GM23338 (cell line): ENCODE measurements at regions not wholly inside any gene's neighbourhood (a gene's known extent, or its start where the extent isn't known, plus 50 kb on each side); places are given as distances from the start of the nearest gene placed in this dataset.

ENCODE experiments used
- ATAC-seq: fragments of 200-7000 bp; cut with Tn5 transposase; 3 replicates; pipeline ENCODE4 v1.9.1; 2020
- DNase-seq: peaks from one replicate; pipeline ENCODE4 v3.0.0-alpha.2; 2015; ENCODE audit warnings: low spot score
- H2AFZ ChIP-seq: fragments of 200-600 bp; sonication (generic); 2 replicates; pipeline ENCODE4 v1.8.0; 2016; ENCODE audit warnings: antibody characterized with exemption, mild to moderate bottlenecking, moderate library complexity
- H3F3A ChIP-seq: fragments of 200-600 bp; sonication (generic); replicated peaks from 2 replicates; pipeline ENCODE4 v1.8.0; 2017; ENCODE audit warnings: antibody characterized with exemption, mixed run types, low read depth
- H3K27ac ChIP-seq: fragments of 200-600 bp; sonication (generic); 2 replicates; pipeline ENCODE4 v1.6.1; 2016; ENCODE audit warnings: low read depth
- H3K27me3 ChIP-seq: fragments of 200-600 bp; sonication (generic); 2 replicates; pipeline ENCODE4 v1.8.0; 2016; ENCODE audit warnings: mild to moderate bottlenecking, mixed run types, moderate library complexity; ENCODE audit not compliant: insufficient read depth
- H3K36me3 ChIP-seq: fragments of 200-600 bp; sonication (generic); 2 replicates; pipeline ENCODE4 v1.8.0; 2016; ENCODE audit warnings: mild to moderate bottlenecking; ENCODE audit not compliant: insufficient read depth
- H3K4me1 ChIP-seq: fragments of 200-600 bp; sonication (generic); 2 replicates; pipeline ENCODE4 v1.8.0; 2016; ENCODE audit warnings: mild to moderate bottlenecking, moderate library complexity; ENCODE audit not compliant: insufficient read depth
- H3K4me2 ChIP-seq: fragments of 200-600 bp; sonication (generic); 2 replicates; pipeline ENCODE4 v1.7.1; 2017; ENCODE audit warnings: mixed run types
- H3K4me3 ChIP-seq: fragments of 200-600 bp; sonication (generic); 2 replicates; pipeline ENCODE4 v1.6.1; 2016; ENCODE audit warnings: mixed run types
- H3K79me2 ChIP-seq: fragments of 200-600 bp; sonication (generic); replicated peaks from 2 replicates; pipeline ENCODE4 v1.8.0; 2017; ENCODE audit warnings: mild to moderate bottlenecking; ENCODE audit not compliant: insufficient read depth
- H3K9me2 ChIP-seq: fragments of 200-600 bp; sonication (generic); 2 replicates; pipeline ENCODE4 v1.8.0; 2017; ENCODE audit not compliant: insufficient read depth
- H4K20me1 ChIP-seq: fragments of 200-600 bp; sonication (generic); replicated peaks from 2 replicates; pipeline ENCODE4 v1.8.0; 2017; ENCODE audit warnings: mild to moderate bottlenecking; ENCODE audit not compliant: insufficient read depth
- H3K27ac Mint-ChIP-seq: 2 replicates; pipeline ENCODE4 v1.8.0; 2020; ENCODE audit warnings: inconsistent platforms, mild to moderate bottlenecking, moderate library complexity, mixed read lengths
- H3K27me3 Mint-ChIP-seq: 3 replicates; pipeline ENCODE4 v1.8.0; 2022; ENCODE audit warnings: low read depth, mild to moderate bottlenecking, moderate library complexity, mixed read lengths, inconsistent platforms; ENCODE audit not compliant: insufficient read depth, poor library complexity
- H3K36me3 Mint-ChIP-seq: 3 replicates; pipeline ENCODE4 v1.8.0; 2021; ENCODE audit warnings: low read depth, mild to moderate bottlenecking, inconsistent platforms, moderate library complexity, mixed read lengths
- H3K4me1 Mint-ChIP-seq: 3 replicates; pipeline ENCODE4 v1.8.0; 2020; ENCODE audit warnings: mild to moderate bottlenecking, inconsistent platforms, mixed read lengths
- H3K4me3 Mint-ChIP-seq: 3 replicates; pipeline ENCODE4 v1.8.0; 2021; ENCODE audit warnings: moderate library complexity, mild to moderate bottlenecking, inconsistent platforms, mixed read lengths
- H3K9me3 Mint-ChIP-seq: 3 replicates; pipeline ENCODE4 v1.8.0; 2020; ENCODE audit warnings: moderate library complexity, mild to moderate bottlenecking, inconsistent platforms, mixed read lengths
- CREB1 ChIP-seq: fragments of 250-450 bp; sonication (Bioruptor Pico); IDR thresholded peaks from 2 replicates; pipeline ENCODE4 v1.5.0; 2020; ENCODE audit warnings: low read depth, mild to moderate bottlenecking, moderate library complexity
- EZH2 ChIP-seq: fragments of 200-600 bp; sonication (generic); IDR thresholded peaks from one replicate; pipeline ENCODE4 v1.8.0; 2017; ENCODE audit warnings: antibody characterized with exemption, mild to moderate bottlenecking, low read depth; ENCODE audit not compliant: unreplicated experiment
- EZH2phosphoT487 ChIP-seq: fragments of 200-600 bp; sonication (generic); IDR thresholded peaks from one replicate; pipeline ENCODE4 v1.8.1; 2018; ENCODE audit warnings: antibody characterized with exemption; ENCODE audit not compliant: unreplicated experiment
- JUNB ChIP-seq: IDR thresholded peaks from one replicate; pipeline ENCODE4 v1.6.1; 2016; ENCODE audit warnings: antibody characterized with exemption; ENCODE audit not compliant: unreplicated experiment
- NANOG ChIP-seq: IDR thresholded peaks from 2 replicates; pipeline ENCODE4 v1.6.1; 2016; ENCODE audit warnings: antibody characterized with exemption, borderline replicate concordance
- POLR2AphosphoS5 ChIP-seq: IDR thresholded peaks from 2 replicates; pipeline ENCODE4 v1.6.1; 2016; ENCODE audit warnings: antibody characterized with exemption, low read depth
- STAT1 ChIP-seq: IDR thresholded peaks from one replicate; pipeline ENCODE4 v1.6.1; 2016; ENCODE audit warnings: antibody characterized with exemption; ENCODE audit not compliant: unreplicated experiment
- ZNF114 ChIP-seq: fragments of 250-450 bp; sonication (Bioruptor Pico); IDR thresholded peaks from 2 replicates; pipeline ENCODE4 v1.5.0; 2020; ENCODE audit warnings: mild to moderate bottlenecking, moderate library complexity
- ZNF331 ChIP-seq: fragments of 250-450 bp; sonication (Bioruptor Pico); IDR thresholded peaks from 2 replicates; pipeline ENCODE4 v1.5.0; 2020; ENCODE audit warnings: low read depth, mild to moderate bottlenecking, moderate library complexity
- TF ChIP-seq, protein P1 (sequence below): IDR thresholded peaks from one replicate; pipeline ENCODE4 v1.6.1; 2018; ENCODE audit warnings: antibody characterized with exemption; ENCODE audit not compliant: unreplicated experiment
- TF ChIP-seq, protein P2 (sequence below), 2 experiments: fragments of 200-600 bp in 1 of 2; sonication (generic) in 1 of 2; conservative IDR thresholded peaks; 2 replicates each; pipeline versions ENCODE4 v1.5.1 to v1.6.1; 2016 to 2017; ENCODE audit warnings: antibody characterized with exemption in 2 of 2, low read depth in 2 of 2, mild to moderate bottlenecking in 2 of 2, moderate library complexity in 1 of 2
- TF ChIP-seq, protein P3 (sequence below): fragments of 250-450 bp; sonication (Bioruptor Pico); IDR thresholded peaks from 2 replicates; pipeline ENCODE4 v1.5.0; 2020; ENCODE audit warnings: mild to moderate bottlenecking, moderate library complexity
- TF ChIP-seq, protein P4 (sequence below): IDR thresholded peaks from 2 replicates; pipeline ENCODE4 v1.6.1; 2016; ENCODE audit warnings: antibody characterized with exemption

DNA sequence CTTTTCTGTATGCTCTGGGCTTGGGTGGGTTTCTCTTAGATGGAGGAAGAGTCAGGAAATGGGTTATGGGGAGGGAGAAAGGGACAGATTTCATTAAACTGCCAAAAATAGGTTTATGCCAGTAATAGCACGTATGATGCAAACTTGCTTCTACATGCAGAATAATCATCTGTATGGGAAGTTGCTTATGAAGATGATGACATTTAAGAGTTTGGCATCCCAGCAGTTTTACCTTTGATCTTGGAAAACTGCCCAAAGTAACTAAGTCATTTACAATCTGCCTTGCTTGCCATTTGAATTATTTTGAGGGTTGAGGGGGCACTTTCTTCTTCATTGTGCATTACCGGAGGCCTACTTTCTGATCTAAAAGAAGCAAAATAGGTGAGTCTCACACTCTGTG is 282.9 kb upstream of the ANKRD55 start:
- Histone ChIP-seq H3K4me1 (no peaks in the 10 kb centered on the region), H3K4me3 (no peak overlapping the region), H3K9me2 (no peaks in the 10 kb centered on the region), H3K27ac (no peak overlapping the region), H2AFZ (no peak overlapping the region), H3K27me3 (no peaks in the 10 kb centered on the region), H4K20me1 (no peaks in the 10 kb centered on the region), H3K4me2 (no peak overlapping the region), H3K79me2 (no peaks in the 10 kb centered on the region), H3F3A (no peaks in the 10 kb centered on the region), H3K36me3 (no peaks in the 10 kb centered on the region)
- no peak overlapping the region for H3K4me3 Mint-ChIP-seq
- no peak overlapping the region for H3K27ac Mint-ChIP-seq
- ATAC-seq (no peak), DNase-seq (no peak)
- H3K36me3 Mint-ChIP-seq = no peaks in the 10 kb centered on the region
- TF ChIP-seq, protein P1, sequence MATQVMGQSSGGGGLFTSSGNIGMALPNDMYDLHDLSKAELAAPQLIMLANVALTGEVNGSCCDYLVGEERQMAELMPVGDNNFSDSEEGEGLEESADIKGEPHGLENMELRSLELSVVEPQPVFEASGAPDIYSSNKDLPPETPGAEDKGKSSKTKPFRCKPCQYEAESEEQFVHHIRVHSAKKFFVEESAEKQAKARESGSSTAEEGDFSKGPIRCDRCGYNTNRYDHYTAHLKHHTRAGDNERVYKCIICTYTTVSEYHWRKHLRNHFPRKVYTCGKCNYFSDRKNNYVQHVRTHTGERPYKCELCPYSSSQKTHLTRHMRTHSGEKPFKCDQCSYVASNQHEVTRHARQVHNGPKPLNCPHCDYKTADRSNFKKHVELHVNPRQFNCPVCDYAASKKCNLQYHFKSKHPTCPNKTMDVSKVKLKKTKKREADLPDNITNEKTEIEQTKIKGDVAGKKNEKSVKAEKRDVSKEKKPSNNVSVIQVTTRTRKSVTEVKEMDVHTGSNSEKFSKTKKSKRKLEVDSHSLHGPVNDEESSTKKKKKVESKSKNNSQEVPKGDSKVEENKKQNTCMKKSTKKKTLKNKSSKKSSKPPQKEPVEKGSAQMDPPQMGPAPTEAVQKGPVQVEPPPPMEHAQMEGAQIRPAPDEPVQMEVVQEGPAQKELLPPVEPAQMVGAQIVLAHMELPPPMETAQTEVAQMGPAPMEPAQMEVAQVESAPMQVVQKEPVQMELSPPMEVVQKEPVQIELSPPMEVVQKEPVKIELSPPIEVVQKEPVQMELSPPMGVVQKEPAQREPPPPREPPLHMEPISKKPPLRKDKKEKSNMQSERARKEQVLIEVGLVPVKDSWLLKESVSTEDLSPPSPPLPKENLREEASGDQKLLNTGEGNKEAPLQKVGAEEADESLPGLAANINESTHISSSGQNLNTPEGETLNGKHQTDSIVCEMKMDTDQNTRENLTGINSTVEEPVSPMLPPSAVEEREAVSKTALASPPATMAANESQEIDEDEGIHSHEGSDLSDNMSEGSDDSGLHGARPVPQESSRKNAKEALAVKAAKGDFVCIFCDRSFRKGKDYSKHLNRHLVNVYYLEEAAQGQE = no peak
- no peak for TF ChIP-seq ZNF114 (CRISPR knock-in tag)
- TF ChIP-seq, protein P2, sequence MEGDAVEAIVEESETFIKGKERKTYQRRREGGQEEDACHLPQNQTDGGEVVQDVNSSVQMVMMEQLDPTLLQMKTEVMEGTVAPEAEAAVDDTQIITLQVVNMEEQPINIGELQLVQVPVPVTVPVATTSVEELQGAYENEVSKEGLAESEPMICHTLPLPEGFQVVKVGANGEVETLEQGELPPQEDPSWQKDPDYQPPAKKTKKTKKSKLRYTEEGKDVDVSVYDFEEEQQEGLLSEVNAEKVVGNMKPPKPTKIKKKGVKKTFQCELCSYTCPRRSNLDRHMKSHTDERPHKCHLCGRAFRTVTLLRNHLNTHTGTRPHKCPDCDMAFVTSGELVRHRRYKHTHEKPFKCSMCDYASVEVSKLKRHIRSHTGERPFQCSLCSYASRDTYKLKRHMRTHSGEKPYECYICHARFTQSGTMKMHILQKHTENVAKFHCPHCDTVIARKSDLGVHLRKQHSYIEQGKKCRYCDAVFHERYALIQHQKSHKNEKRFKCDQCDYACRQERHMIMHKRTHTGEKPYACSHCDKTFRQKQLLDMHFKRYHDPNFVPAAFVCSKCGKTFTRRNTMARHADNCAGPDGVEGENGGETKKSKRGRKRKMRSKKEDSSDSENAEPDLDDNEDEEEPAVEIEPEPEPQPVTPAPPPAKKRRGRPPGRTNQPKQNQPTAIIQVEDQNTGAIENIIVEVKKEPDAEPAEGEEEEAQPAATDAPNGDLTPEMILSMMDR (conservative IDR thresholded peaks at IDR 0.05; ENCODE audit: low read depth in 2 of 2) = no peak
- TF ChIP-seq EZH2 = no peak
- TF ChIP-seq CREB1 (CRISPR knock-in tag) = no peak
- TF ChIP-seq POLR2AphosphoS5 = no peak
- TF ChIP-seq, protein P3, sequence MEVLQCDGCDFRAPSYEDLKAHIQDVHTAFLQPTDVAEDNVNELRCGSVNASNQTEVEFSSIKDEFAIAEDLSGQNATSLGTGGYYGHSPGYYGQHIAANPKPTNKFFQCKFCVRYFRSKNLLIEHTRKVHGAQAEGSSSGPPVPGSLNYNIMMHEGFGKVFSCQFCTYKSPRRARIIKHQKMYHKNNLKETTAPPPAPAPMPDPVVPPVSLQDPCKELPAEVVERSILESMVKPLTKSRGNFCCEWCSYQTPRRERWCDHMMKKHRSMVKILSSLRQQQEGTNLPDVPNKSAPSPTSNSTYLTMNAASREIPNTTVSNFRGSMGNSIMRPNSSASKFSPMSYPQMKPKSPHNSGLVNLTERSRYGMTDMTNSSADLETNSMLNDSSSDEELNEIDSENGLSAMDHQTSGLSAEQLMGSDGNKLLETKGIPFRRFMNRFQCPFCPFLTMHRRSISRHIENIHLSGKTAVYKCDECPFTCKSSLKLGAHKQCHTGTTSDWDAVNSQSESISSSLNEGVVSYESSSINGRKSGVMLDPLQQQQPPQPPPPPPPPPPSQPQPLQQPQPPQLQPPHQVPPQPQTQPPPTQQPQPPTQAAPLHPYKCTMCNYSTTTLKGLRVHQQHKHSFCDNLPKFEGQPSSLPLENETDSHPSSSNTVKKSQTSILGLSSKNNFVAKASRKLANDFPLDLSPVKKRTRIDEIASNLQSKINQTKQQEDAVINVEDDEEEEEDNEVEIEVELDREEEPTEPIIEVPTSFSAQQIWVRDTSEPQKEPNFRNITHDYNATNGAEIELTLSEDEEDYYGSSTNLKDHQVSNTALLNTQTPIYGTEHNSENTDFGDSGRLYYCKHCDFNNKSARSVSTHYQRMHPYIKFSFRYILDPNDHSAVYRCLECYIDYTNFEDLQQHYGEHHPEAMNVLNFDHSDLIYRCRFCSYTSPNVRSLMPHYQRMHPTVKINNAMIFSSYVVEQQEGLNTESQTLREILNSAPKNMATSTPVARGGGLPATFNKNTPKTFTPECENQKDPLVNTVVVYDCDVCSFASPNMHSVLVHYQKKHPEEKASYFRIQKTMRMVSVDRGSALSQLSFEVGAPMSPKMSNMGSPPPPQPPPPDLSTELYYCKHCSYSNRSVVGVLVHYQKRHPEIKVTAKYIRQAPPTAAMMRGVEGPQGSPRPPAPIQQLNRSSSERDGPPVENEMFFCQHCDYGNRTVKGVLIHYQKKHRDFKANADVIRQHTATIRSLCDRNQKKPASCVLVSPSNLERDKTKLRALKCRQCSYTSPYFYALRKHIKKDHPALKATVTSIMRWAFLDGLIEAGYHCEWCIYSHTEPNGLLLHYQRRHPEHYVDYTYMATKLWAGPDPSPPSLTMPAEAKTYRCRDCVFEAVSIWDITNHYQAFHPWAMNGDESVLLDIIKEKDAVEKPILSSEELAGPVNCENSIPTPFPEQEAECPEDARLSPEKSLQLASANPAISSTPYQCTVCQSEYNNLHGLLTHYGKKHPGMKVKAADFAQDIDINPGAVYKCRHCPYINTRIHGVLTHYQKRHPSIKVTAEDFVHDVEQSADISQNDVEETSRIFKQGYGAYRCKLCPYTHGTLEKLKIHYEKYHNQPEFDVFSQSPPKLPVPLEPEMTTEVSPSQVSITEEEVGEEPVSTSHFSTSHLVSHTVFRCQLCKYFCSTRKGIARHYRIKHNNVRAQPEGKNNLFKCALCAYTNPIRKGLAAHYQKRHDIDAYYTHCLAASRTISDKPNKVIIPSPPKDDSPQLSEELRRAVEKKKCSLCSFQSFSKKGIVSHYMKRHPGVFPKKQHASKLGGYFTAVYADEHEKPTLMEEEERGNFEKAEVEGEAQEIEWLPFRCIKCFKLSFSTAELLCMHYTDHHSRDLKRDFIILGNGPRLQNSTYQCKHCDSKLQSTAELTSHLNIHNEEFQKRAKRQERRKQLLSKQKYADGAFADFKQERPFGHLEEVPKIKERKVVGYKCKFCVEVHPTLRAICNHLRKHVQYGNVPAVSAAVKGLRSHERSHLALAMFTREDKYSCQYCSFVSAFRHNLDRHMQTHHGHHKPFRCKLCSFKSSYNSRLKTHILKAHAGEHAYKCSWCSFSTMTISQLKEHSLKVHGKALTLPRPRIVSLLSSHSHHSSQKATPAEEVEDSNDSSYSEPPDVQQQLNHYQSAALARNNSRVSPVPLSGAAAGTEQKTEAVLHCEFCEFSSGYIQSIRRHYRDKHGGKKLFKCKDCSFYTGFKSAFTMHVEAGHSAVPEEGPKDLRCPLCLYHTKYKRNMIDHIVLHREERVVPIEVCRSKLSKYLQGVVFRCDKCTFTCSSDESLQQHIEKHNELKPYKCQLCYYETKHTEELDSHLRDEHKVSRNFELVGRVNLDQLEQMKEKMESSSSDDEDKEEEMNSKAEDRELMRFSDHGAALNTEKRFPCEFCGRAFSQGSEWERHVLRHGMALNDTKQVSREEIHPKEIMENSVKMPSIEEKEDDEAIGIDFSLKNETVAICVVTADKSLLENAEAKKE (CRISPR knock-in tag) = no peak
- TF ChIP-seq JUNB = no peak
- TF ChIP-seq STAT1 = no peak
- no peak for TF ChIP-seq NANOG
- TF ChIP-seq ZNF331 = no peak
- TF ChIP-seq, protein P4, sequence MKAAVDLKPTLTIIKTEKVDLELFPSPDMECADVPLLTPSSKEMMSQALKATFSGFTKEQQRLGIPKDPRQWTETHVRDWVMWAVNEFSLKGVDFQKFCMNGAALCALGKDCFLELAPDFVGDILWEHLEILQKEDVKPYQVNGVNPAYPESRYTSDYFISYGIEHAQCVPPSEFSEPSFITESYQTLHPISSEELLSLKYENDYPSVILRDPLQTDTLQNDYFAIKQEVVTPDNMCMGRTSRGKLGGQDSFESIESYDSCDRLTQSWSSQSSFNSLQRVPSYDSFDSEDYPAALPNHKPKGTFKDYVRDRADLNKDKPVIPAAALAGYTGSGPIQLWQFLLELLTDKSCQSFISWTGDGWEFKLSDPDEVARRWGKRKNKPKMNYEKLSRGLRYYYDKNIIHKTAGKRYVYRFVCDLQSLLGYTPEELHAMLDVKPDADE = no peak
- no peak for TF ChIP-seq EZH2phosphoT487
- peaks cover 12% of the 10 kb centered on the region for H3K4me1 Mint-ChIP-seq
- H3K27me3 Mint-ChIP-seq = peaks cover 8% of the 10 kb centered on the region
- H3K9me3 Mint-ChIP-seq = no peaks in the 10 kb centered on the region
